ENCODE measurements at regions not wholly inside any gene's neighbourhood (a gene's known extent, or its start where the extent isn't known, plus 50 kb on each side); places are given as distances from the start of the nearest gene placed in this dataset.

- Histone ChIP-seq H3K9me3 (ENCODE audit: control extremely low read depth in 1 of 5, control insufficient read depth in 4 of 5, insufficient read depth in 2 of 5, low read depth in 1 of 5, low read length in 4 of 5) (no peaks in the 10 kb centered on the region), H3K4me1 (ENCODE audit: control extremely low read depth in 1 of 4, control insufficient read depth in 4 of 4, insufficient read depth in 4 of 4, low read length in 3 of 4) (no peaks in the 10 kb centered on the region), H3K27me3 (replicated peaks in 2 of 5; ENCODE audit: control insufficient read depth in 4 of 5, insufficient read depth in 5 of 5, low read length in 4 of 5) (peaks cover 0 to 33% (median 7%) of the 10 kb centered on the region in 5 experiments), H3K27ac (ENCODE audit: insufficient read depth in 1 of 2, low read depth in 1 of 2, low read length in 2 of 2, poor library complexity in 1 of 2, severe bottlenecking in 2 of 2) (no peak overlapping the region), H3K4me3 (ENCODE audit: control insufficient read depth in 1 of 7, extremely low read depth in 1 of 7, insufficient read depth in 4 of 7, low read depth in 2 of 7, low read length in 6 of 7) (no peak overlapping the region), H3K36me3 (ENCODE audit: control insufficient read depth in 4 of 4, insufficient read depth in 4 of 4, low read length in 3 of 4) (no peaks in the 10 kb centered on the region)
- 94% methylated on average over 6 of the region's 6 CpGs for WGBS (ENCODE audit: insufficient coverage)
- POLR2A ChIA-PET, result no interaction called here
- DNase-seq, result no peak
- CTCF ChIA-PET, result no interaction called here
Measured at GRCh38 chr11:119803726-119804294, 74.8 kb upstream of the NECTIN1 start.

GRCh38 chr11:119803139-119803538, 74.1 kb upstream of the NECTIN1 start:
- DNase-seq, result no peak
- Histone ChIP-seq H3K4me1 (ENCODE audit: control extremely low read depth in 1 of 4, control insufficient read depth in 4 of 4, insufficient read depth in 4 of 4, low read length in 3 of 4) (no peaks in the 10 kb centered on the region), H3K9me3 (ENCODE audit: control extremely low read depth in 1 of 5, control insufficient read depth in 4 of 5, insufficient read depth in 2 of 5, low read depth in 1 of 5, low read length in 4 of 5) (no peaks in the 10 kb centered on the region), H3K27me3 (replicated peaks in 2 of 5; ENCODE audit: control insufficient read depth in 4 of 5, insufficient read depth in 5 of 5, low read length in 4 of 5) (peaks cover 0 to 34% (median 8%) of the 10 kb centered on the region in 5 experiments), H3K27ac (ENCODE audit: insufficient read depth in 1 of 2, low read depth in 1 of 2, low read length in 2 of 2, poor library complexity in 1 of 2, severe bottlenecking in 2 of 2) (no peak overlapping the region), H3K36me3 (ENCODE audit: control insufficient read depth in 4 of 4, insufficient read depth in 4 of 4, low read length in 3 of 4) (no peaks in the 10 kb centered on the region), H3K4me3 (ENCODE audit: control insufficient read depth in 1 of 7, extremely low read depth in 1 of 7, insufficient read depth in 4 of 7, low read depth in 2 of 7, low read length in 6 of 7) (no peak overlapping the region)
- ChIA-PET POLR2A (no interaction called here), CTCF (no interaction called here)
- WGBS (ENCODE audit: insufficient coverage), result 73% methylated on average over 5 of the region's 6 CpGs

GRCh38 chr11:119802670-119803069, 73.7 kb upstream of the NECTIN1 start:
- POLR2A ChIA-PET, result no interaction called here
- no peaks in the 10 kb centered on the region for H3K36me3 ChIP-seq (ENCODE audit: control insufficient read depth in 4 of 4, insufficient read depth in 4 of 4, low read length in 3 of 4)
- H3K27me3 ChIP-seq (replicated peaks in 2 of 5; ENCODE audit: control insufficient read depth in 4 of 5, insufficient read depth in 5 of 5, low read length in 4 of 5), result peaks cover 0 to 34% (median 8%) of the 10 kb centered on the region in 5 experiments
- no peak overlapping the region for H3K4me3 ChIP-seq (ENCODE audit: control insufficient read depth in 1 of 7, extremely low read depth in 1 of 7, insufficient read depth in 4 of 7, low read depth in 2 of 7, low read length in 6 of 7)
- H3K27ac ChIP-seq (ENCODE audit: insufficient read depth in 1 of 2, low read depth in 1 of 2, low read length in 2 of 2, poor library complexity in 1 of 2, severe bottlenecking in 2 of 2), result no peak overlapping the region
- no peaks in the 10 kb centered on the region for H3K9me3 ChIP-seq (ENCODE audit: control extremely low read depth in 1 of 5, control insufficient read depth in 4 of 5, insufficient read depth in 2 of 5, low read depth in 1 of 5, low read length in 4 of 5)
- DNase-seq, result no peak
- CTCF ChIA-PET, result no interaction called here
- WGBS (ENCODE audit: insufficient coverage), result 88% methylated on average over 5 of the region's 5 CpGs
- no peaks in the 10 kb centered on the region for H3K4me1 ChIP-seq (ENCODE audit: control extremely low read depth in 1 of 4, control insufficient read depth in 4 of 4, insufficient read depth in 4 of 4, low read length in 3 of 4)

GRCh38 chr11:119800619-119801018, 71.6 kb upstream of the NECTIN1 start:
- ChIA-PET CTCF (interaction anchor here (1.7 kb wide), 1 partner anchor 10 kb away, joined by 4 read pairs; no protein-coding TSS in a partner anchor), POLR2A (interaction anchor here (0.6 kb wide), 1 partner anchor 867 kb away, joined by 3 read pairs; no protein-coding TSS in a partner anchor)
- 93% methylated on average over 5 of the region's 5 CpGs for WGBS (ENCODE audit: insufficient coverage)
- peaks cover 0 to 50% (median 11%) of the 10 kb centered on the region in 5 experiments for H3K27me3 ChIP-seq (replicated peaks in 2 of 5; ENCODE audit: control insufficient read depth in 4 of 5, insufficient read depth in 5 of 5, low read length in 4 of 5)
- H3K9me3 ChIP-seq (ENCODE audit: control extremely low read depth in 1 of 5, control insufficient read depth in 4 of 5, insufficient read depth in 2 of 5, low read depth in 1 of 5, low read length in 4 of 5), result no peaks in the 10 kb centered on the region
- H3K27ac ChIP-seq (ENCODE audit: insufficient read depth in 1 of 2, low read depth in 1 of 2, low read length in 2 of 2, poor library complexity in 1 of 2, severe bottlenecking in 2 of 2), result no peak overlapping the region
- DNase-seq, result no peak
- H3K36me3 ChIP-seq (ENCODE audit: control insufficient read depth in 4 of 4, insufficient read depth in 4 of 4, low read length in 3 of 4), result no peaks in the 10 kb centered on the region
- no peak overlapping the region for H3K4me3 ChIP-seq (ENCODE audit: control insufficient read depth in 1 of 7, extremely low read depth in 1 of 7, insufficient read depth in 4 of 7, low read depth in 2 of 7, low read length in 6 of 7)
- no peaks in the 10 kb centered on the region for H3K4me1 ChIP-seq (ENCODE audit: control extremely low read depth in 1 of 4, control insufficient read depth in 4 of 4, insufficient read depth in 4 of 4, low read length in 3 of 4)

GRCh38 chr11:119800171-119800570, 71.2 kb upstream of the NECTIN1 start:
- WGBS (ENCODE audit: insufficient coverage), result 93% methylated on average over 2 of the region's 2 CpGs
- H3K27me3 ChIP-seq (replicated peaks in 2 of 5; ENCODE audit: control insufficient read depth in 4 of 5, insufficient read depth in 5 of 5, low read length in 4 of 5), result peaks cover 0 to 52% (median 11%) of the 10 kb centered on the region in 5 experiments
- H3K4me1 ChIP-seq (ENCODE audit: control extremely low read depth in 1 of 4, control insufficient read depth in 4 of 4, insufficient read depth in 4 of 4, low read length in 3 of 4), result no peaks in the 10 kb centered on the region
- H3K36me3 ChIP-seq (ENCODE audit: control insufficient read depth in 4 of 4, insufficient read depth in 4 of 4, low read length in 3 of 4), result no peaks in the 10 kb centered on the region
- POLR2A ChIA-PET, result interaction anchor here (0.6 kb wide), 1 partner anchor 866 kb away, joined by 3 read pairs; no protein-coding TSS in a partner anchor
- no peaks in the 10 kb centered on the region for H3K9me3 ChIP-seq (ENCODE audit: control extremely low read depth in 1 of 5, control insufficient read depth in 4 of 5, insufficient read depth in 2 of 5, low read depth in 1 of 5, low read length in 4 of 5)
- H3K4me3 ChIP-seq (ENCODE audit: control insufficient read depth in 1 of 7, extremely low read depth in 1 of 7, insufficient read depth in 4 of 7, low read depth in 2 of 7, low read length in 6 of 7), result no peak overlapping the region
- H3K27ac ChIP-seq (ENCODE audit: insufficient read depth in 1 of 2, low read depth in 1 of 2, low read length in 2 of 2, poor library complexity in 1 of 2, severe bottlenecking in 2 of 2), result no peak overlapping the region
- no peak for DNase-seq
- CTCF ChIA-PET, result interaction anchor here (1.7 kb wide), 1 partner anchor 9 kb away, joined by 4 read pairs; no protein-coding TSS in a partner anchor

GRCh38 chr11:119798656-119799055, 69.7 kb upstream of the NECTIN1 start:
- Histone ChIP-seq H3K27ac (ENCODE audit: insufficient read depth in 1 of 2, low read depth in 1 of 2, low read length in 2 of 2, poor library complexity in 1 of 2, severe bottlenecking in 2 of 2) (no peak overlapping the region), H3K9me3 (ENCODE audit: control extremely low read depth in 1 of 5, control insufficient read depth in 4 of 5, insufficient read depth in 2 of 5, low read depth in 1 of 5, low read length in 4 of 5) (no peaks in the 10 kb centered on the region), H3K27me3 (replicated peaks in 2 of 5; ENCODE audit: control insufficient read depth in 4 of 5, insufficient read depth in 5 of 5, low read length in 4 of 5) (peaks cover 0 to 61% (median 11%) of the 10 kb centered on the region in 5 experiments), H3K4me3 (ENCODE audit: control insufficient read depth in 1 of 7, extremely low read depth in 1 of 7, insufficient read depth in 4 of 7, low read depth in 2 of 7, low read length in 6 of 7) (no peak overlapping the region), H3K36me3 (ENCODE audit: control insufficient read depth in 4 of 4, insufficient read depth in 4 of 4, low read length in 3 of 4) (no peaks in the 10 kb centered on the region), H3K4me1 (ENCODE audit: control extremely low read depth in 1 of 4, control insufficient read depth in 4 of 4, insufficient read depth in 4 of 4, low read length in 3 of 4) (no peaks in the 10 kb centered on the region)
- CTCF ChIA-PET, result no interaction called here
- 96% methylated on average over 3 of the region's 3 CpGs for WGBS (ENCODE audit: insufficient coverage)
- no peak for DNase-seq
- POLR2A ChIA-PET, result no interaction called here

GRCh38 chr11:119797736-119798135, 68.7 kb upstream of the NECTIN1 start:
- CTCF ChIA-PET, result no interaction called here

More at GRCh38 chr11:119797736-119798135, 68.7 kb upstream of the NECTIN1 start:
- Histone ChIP-seq H3K27me3 (replicated peaks in 2 of 5; ENCODE audit: control insufficient read depth in 4 of 5, insufficient read depth in 5 of 5, low read length in 4 of 5) (peaks cover 0 to 57% (median 11%) of the 10 kb centered on the region in 5 experiments), H3K4me3 (ENCODE audit: control insufficient read depth in 1 of 7, extremely low read depth in 1 of 7, insufficient read depth in 4 of 7, low read depth in 2 of 7, low read length in 6 of 7) (no peak overlapping the region), H3K36me3 (ENCODE audit: control insufficient read depth in 4 of 4, insufficient read depth in 4 of 4, low read length in 3 of 4) (no peaks in the 10 kb centered on the region), H3K9me3 (ENCODE audit: control extremely low read depth in 1 of 5, control insufficient read depth in 4 of 5, insufficient read depth in 2 of 5, low read depth in 1 of 5, low read length in 4 of 5) (no peaks in the 10 kb centered on the region), H3K27ac (ENCODE audit: insufficient read depth in 1 of 2, low read depth in 1 of 2, low read length in 2 of 2, poor library complexity in 1 of 2, severe bottlenecking in 2 of 2) (no peak overlapping the region), H3K4me1 (ENCODE audit: control extremely low read depth in 1 of 4, control insufficient read depth in 4 of 4, insufficient read depth in 4 of 4, low read length in 3 of 4) (no peaks in the 10 kb centered on the region)
- POLR2A ChIA-PET, result no interaction called here
- no peak for DNase-seq
- 65% methylated on average over 4 of the region's 4 CpGs for WGBS (ENCODE audit: insufficient coverage)
